ENCODE measurements at regions not wholly inside any gene's neighbourhood (a gene's known extent, or its start where the extent isn't known, plus 50 kb on each side); places are given as distances from the start of the nearest gene placed in this dataset.

GRCh38 chr7:94195201-94195600 lies 191.0 kb upstream of the BET1 start:
- TF ChIP-seq CTCF (conservative IDR thresholded peaks at IDR 0.05 in 1 of 2, IDR thresholded peaks at IDR 0.05 in 1 of 2; ENCODE audit: low read depth in 1 of 2, low read length in 2 of 2), result no peak
- TF ChIP-seq EZH2 (IDR thresholded peaks at IDR 0.05; ENCODE audit: low read length, missing control alignments), result no peak
